ENCODE measurements at regions not wholly inside any gene's neighbourhood (a gene's known extent, or its start where the extent isn't known, plus 50 kb on each side); places are given as distances from the start of the nearest gene placed in this dataset.

GRCh38 chr1:181936269-181936668 is 125.2 kb downstream of the ZNF648 start:
- TF ChIP-seq CTCF (IDR thresholded peaks at IDR 0.05) (no peak), POLR2AphosphoS5 (IDR thresholded peaks at IDR 0.05) (no peak), POLR2A (IDR thresholded peaks at IDR 0.05) (no peak)
